ENCODE measurements at regions not wholly inside any gene's neighbourhood (a gene's known extent, or its start where the extent isn't known, plus 50 kb on each side); places are given as distances from the start of the nearest gene placed in this dataset.

DNA sequence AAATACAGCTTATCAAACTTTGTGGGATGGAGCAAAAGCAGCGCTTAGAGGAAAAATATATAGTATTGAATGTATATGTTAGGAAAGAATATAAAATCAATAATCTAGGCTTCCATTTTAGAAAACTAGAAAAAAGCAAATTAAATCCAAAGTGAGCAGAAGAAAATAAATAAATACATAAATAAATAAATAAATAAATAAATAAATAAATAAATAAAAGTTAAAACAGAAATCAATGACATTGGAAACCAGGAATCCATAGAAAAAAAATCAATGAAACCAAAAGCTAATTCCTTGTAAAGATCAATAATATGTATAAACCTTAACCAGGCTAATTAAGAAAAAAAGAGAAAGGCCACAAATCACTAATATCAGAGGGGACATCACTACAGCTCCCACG lies 141.8 kb upstream of the C1QTNF7 start:
- no peak for DNase-seq (ENCODE audit: low read depth in 2 of 2)

GRCh38 chr4:15291122-15291521 lies 136.7 kb upstream of the C1QTNF7 start:
- DNase-seq (ENCODE audit: low read depth in 2 of 2): peak; percentile 36 to 41

DNA sequence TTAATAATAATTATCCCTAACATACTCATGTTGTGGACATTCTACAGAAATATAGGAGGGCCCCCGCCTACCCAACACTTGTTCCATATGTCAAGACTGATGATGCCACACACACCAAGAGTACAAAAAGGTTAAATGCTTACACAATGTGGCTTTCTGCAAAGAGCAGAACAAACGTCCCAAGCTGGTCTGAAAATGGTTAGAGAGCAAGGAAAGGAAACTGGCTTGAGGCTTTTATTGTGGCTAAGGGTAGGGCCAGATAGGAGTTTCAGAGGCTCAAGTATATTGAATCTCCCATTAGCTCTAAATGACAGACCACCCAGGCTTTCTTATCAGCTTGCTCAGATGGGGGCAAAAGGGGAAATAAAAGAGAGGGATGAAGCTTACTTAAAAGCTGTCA lies 134.1 kb upstream of the C1QTNF7 start:
- DNase-seq (ENCODE audit: low read depth in 2 of 2): no peak

- DNase-seq (ENCODE audit: low read depth in 2 of 2): no peak
Observed at GRCh38 chr4:15294202-15294601, 133.6 kb upstream of the C1QTNF7 start.

DNA sequence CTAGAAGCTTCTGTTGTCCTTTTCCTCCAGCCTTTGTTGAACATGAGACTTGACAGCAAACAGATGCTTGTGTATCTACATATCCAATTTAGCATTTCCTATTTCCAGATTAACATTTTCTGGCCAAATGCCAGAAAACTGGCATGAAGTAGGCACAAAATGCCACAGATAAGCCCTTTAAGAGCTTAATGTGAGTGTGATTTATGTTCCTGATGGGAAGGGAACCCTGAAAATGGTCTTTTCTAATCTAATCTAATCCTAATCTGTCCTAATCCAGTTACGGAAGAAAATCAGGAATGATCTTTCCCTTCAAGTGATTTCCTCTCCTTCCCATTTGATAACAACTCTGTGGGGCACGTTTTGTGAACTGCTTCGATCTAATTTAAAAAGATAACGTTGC lies 133.0 kb upstream of the C1QTNF7 start:
- no peak for DNase-seq (ENCODE audit: low read depth in 2 of 2)

- no peak for DNase-seq (ENCODE audit: low read depth in 2 of 2)
Observed at GRCh38 chr4:15295421-15296162, 132.2 kb upstream of the C1QTNF7 start.

DNA sequence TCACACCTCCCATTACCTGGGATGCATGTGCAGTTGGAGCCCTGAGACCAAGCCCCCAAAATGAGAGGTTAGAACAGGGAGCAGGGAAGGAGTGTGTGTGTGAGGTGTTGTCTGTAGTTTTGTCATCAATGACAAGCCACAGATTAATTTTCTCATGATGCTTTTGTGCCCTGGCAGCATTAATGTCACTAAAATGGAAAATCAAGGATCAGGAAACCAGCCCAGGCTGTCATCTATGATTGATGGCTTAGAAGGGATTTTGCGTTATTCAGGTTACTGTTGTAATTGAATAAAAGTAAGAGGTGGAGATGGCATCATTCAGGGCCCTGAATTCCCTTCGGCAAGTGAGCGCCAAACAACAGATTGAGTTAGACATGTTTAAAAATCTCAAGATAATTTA lies 130.5 kb upstream of the C1QTNF7 start:
- DNase-seq (ENCODE audit: low read depth in 2 of 2): no peak

DNA sequence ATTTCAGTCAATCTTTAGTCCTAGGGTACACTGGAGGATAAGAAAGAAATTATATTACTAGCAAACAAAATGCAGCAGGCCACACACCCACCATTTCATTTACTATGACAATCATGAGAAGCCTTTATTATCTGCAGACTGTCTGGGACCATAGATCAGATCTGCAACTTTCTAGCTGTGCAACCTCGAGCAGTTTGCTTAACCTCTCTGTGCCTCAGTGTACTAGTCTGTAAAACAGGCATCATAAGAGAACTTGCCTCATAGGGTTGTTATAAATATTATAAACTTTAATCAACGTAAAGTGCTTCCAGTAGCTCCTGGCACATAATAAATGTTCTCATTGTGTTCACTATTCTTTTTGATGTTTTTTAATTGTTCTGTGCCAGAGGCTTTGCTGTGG lies 128.2 kb upstream of the C1QTNF7 start:
- DNase-seq (ENCODE audit: low read depth in 2 of 2): no peak

DNA sequence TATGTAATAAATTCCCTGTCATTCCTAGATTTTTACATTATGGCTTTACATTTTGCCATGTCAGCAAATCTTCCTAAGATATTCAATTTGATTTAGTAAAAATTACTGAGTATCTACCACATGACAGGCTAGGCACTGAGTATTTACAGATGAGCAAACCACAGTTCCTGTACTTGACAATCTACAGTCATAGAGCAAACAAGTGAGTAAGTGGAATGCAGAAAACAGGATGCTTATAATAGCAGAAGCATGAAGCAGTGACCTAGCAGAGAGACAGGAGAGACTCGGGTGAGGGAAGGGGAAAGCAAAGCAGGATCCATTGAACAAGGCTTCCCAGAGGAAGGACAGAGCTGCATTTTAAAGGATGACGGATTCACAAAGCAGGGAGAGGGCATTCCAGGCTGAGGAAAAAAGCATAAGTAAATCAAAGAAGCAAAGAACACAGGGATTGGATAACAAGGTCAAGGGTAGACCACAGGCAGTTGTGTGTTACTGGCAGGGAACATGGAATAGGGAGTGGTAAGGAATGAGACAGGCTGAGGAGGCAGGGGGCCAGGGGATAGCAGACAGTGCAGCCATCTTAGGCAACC lies 124.7 kb upstream of the C1QTNF7 start:
- peak; percentile 96 for DNase-seq (ENCODE audit: low read depth in 2 of 2)

DNA sequence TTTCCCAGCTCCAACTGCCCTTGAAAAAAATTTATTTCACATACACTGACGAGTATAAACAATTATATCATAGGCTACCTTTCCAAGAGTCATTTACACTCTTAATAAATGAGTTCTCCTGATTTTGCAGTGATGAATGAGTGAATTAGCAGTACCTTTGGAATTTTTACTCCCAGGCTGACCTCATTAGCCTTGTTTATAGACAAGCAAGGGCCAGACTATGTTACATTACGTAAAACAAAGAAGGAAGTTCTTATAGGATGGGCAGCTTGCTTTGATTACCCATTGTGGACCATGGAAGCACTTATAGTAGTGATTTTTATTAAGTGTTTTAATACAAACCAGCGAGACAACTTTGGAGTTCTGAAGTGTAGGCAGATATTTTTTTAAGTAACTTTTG lies 112.9 kb upstream of the C1QTNF7 start:
- DNase-seq (ENCODE audit: low read depth in 2 of 2): no peak

DNA sequence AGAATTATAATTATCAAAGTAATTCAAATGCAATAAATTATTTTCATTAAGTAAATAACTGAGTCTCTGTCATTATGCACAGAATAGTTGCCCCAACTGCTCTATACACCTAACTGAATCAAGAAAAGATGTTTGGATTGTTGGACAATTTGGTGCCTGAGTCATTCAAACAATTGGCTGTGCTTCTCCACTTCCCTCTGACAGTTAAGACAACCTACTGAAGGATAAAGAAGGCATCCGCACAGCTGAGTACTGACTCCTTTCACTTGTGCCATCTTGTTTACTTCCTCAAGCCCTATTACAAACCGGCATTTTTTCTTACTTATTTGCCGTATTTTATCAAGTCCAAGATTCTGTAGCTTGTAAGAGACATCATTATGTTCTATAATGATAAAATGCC lies 110.6 kb upstream of the C1QTNF7 start:
- no peak for DNase-seq (ENCODE audit: low read depth in 2 of 2)

GRCh38 chr4:15318621-15319348 lies 109.0 kb upstream of the C1QTNF7 start:
- DNase-seq (ENCODE audit: low read depth in 2 of 2): no peak

DNA sequence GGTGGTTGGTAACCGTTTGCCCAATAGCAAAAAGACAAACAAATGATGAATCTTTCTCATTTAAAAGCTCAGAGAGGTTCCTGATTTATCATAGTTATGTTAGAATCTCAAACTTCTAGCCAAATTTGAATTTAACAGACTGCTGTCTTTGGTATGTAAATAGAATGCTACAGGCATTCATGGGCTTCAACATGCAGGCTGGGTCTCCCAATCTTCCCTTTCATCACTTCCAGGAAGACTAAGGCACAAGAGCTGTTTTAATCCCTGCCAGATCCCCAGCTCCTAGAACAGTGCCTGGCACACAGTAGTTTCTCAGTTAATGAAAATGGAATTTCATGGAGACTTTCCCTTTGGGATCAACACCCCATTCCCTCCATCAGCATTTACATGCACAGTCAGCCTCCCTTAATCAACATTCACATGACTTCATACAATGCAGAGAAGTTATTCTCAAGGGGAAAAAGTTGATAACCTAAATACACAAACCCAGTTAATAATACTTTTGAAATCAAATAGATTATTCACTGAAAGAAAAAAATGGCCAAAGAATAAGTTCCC lies 107.6 kb upstream of the C1QTNF7 start:
- DNase-seq (ENCODE audit: low read depth in 2 of 2): no peak

DNA sequence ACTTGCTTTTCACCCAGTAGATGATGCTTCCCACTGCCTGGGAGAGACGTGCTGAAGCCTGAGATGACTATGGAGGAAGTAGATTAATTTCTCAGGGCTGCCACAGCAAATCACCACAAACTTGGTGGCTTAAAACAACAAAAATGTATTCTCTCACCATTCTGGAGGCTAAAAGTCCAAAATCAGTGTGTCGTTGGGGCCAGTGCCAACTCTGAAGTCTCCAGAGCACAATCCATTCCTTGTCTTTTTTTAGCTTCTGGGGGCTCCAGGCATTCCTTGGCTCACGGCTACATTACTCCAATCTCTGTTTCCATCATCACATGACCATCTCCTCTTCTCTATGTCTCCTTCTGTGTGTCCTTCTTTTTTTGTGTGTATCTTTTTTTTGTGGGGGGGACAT lies 105.8 kb upstream of the C1QTNF7 start:
- no peak for DNase-seq (ENCODE audit: low read depth in 2 of 2)

DNA sequence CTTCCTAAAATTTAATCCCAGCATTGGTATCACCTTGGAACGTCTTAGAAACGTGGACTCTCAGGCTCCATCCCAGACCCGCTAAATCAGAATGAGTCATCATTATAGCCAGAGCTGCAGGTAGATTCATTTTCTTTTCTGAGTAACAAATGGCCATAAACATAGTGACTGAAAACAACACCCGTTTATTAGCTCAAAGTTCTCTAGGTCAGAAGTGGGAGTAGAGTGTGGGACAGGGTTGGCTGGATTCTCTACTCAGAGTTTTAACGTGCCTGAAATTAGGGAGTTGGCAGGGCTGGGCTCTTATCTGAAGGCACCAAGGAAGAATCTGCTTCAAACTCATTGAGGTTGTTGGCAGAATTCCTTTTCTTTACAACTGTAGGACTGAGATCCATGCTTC lies 101.8 kb upstream of the C1QTNF7 start:
- no peak for DNase-seq (ENCODE audit: low read depth in 2 of 2)

DNA sequence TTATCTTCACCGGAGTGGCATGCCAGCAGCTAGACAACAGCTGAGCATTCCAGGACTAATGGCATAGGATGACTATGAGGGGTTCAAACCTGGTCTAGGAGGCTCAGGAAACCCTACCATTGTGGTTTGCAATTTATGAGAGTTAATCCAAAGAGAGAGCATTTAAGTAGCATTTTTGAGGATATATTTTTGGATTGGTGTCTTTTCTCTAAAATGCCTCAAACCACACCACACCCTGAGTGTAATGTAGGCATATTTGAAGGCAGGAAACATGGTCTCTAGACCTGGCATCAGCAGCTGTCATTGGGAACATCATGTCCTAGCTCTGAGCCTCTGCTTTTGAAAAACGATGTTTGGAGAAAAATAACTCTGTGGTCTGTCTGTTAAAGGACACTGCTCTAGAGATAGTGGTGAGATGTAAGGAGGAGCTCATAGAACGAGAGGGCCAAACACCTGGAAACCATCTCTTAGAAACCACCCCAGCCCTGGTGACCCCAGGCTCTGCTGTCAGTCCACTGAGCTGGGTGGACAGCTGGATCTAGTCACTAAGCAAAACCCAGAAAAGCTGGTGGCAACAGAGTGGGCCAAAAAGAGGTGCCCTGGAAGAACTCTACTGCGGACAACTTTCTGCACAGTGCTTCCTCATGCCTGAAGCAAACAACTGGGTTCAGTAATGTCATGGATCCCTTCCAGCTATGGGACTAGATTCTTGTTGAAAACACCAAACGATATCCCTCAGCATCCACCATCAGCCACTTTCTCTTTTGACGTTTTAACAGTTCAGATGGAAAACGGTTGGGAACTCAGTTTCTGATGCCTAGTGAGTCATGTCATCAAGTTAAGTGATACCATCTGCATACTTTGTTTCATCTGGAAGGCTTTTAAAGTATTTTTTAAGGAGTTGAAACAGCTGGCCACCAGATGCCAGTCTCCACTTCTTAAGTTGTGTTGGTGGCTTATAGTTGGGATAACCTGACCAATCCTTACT lies 100.2 kb upstream of the C1QTNF7 start:
- peak; percentile 93 to 94 for DNase-seq (ENCODE audit: low read depth in 2 of 2)

DNA sequence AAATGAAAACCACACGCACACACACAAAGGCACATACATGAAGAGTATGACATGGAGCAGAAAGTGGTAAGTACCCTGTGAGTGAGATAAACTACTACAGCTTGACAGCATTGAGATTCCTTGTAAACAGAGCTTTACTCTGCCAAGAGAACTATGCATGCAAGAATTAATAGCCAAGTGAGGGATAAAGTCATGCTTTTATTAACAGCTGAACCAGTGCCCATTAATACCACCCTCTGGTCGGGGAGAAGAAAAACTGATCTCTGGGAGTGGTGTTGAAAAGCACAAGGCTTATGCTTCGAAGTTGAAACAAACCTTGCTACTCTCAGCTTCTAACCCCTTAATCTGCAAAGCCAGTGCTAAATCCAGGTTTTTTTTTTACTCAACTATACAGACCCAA lies 95.9 kb upstream of the C1QTNF7 start:
- DNase-seq (ENCODE audit: low read depth in 2 of 2): no peak

GRCh38 chr4:15332377-15332776 lies 95.5 kb upstream of the C1QTNF7 start:
- no peak for DNase-seq (ENCODE audit: low read depth in 2 of 2)

GRCh38 chr4:15333692-15334633 lies 93.9 kb upstream of the C1QTNF7 start:
- DNase-seq (ENCODE audit: low read depth in 2 of 2): peak; percentile 82 to 85

DNA sequence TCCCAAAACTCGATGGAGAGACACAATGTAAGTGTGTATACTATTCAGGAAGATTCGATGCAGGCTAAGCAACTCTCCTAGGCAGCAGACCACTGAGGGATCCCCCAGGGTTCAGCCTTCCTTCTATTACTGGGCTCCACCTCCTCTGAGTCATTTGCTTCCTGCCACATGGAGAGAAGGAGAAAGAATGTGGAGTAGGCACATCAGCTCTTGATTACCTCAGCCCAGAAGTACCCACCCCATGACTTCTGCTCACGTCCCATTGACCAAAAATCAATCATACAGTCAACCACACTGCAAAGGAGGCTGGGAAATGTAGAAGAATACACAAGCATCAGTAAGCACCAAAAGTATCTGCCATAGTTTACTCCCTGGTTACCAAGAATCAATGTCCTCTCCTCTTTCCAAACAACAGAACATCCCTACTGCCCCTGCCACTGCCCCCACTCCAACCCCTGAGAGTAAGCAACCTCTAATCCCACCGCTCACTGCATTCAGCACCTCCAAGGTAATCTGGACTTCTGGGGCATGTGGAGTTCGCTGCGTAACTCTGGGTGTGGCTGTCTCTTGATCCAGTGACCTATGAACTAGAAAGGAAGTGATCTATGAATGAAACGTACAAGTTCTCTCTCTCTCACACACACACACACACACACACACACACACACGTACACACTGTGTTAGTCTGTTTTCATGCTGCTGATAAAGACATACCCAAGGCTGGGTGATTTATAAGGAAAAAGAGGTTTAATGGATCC lies 91.2 kb upstream of the C1QTNF7 start:
- peak; percentile 80 to 82 for DNase-seq (ENCODE audit: low read depth in 2 of 2)

All from fibroblast of skin of left quadriceps (primary cell).